GM18873 (cell line): ENCODE measurements at regions not wholly inside any gene's neighbourhood (a gene's known extent, or its start where the extent isn't known, plus 50 kb on each side); places are given as distances from the start of the nearest gene placed in this dataset.

Experiments used
- ATAC-seq: cut with Tn5 transposase; IDR thresholded peaks from one replicate; pipeline ENCODE4 v1.9.1; 2021; ENCODE audit warnings: mild to moderate bottlenecking, moderate library complexity, moderate number of reproducible peaks; ENCODE audit not compliant: unreplicated experiment, low FRiP score

DNA sequence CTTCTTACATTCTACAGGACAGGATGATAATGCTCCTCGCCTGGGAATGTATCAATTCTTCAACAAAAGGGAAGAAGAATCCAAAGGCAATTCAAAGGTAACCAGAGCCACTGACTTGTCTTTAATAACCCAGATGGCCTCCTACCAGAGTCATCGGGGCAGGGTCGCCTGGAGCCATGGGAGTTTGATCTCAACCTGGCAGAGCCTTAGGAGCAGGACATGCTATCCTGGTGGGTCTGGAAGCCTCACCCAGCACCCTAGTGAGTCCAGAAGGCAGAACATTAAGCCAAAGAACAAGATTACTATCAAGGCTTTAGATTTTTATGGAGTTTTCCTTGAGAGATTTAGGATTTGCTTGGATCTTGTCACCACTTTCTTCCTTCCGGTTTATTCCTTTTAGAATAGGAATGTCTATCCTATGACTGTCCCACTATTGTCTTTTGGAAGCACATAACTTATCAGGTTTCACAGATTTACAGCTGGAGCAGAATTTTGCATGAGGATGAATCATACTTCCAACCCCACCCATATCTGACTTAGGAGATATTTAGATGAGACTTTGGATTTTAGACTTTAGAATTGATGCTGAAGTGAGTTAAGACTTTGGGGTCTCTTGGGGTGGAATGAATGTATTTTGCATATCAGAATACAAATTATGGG, 330.3 kb upstream of the GOLIM4 start:
- ATAC-seq: no peak

DNA sequence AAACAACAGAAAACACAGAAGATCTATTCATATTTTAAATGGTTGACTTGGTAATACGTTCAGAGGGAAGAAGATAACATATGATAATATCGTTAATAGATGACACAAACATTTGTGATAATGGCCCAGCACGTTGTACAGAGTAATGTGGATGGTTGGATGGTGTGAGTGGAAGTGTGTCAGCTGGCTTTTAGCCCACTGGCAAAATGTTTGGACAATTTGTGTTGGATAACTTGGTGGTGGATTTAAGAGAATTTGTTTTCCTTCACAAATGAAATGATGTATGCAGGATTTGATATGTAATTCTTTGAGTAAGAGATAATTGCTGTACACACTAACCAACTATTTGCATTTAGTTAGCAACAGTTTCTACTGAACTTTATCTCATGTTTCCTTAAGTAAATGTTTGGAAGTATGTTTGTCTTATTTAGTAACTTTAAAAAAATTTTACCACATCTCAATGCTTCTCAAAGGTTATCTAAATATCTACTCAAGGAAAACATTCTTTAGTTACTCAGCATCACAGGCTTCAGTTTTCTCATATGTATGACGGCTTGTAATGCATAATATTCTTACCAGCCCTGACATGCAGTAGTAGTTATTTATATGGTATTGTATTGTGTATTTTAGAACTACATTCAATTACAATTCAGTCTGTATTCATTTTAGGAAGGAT, 328.5 kb upstream of the GOLIM4 start:
- no peak for ATAC-seq

- ATAC-seq: no peak
Observed at GRCh38 chr3:168422843-168423242, 327.1 kb upstream of the GOLIM4 start.

DNA sequence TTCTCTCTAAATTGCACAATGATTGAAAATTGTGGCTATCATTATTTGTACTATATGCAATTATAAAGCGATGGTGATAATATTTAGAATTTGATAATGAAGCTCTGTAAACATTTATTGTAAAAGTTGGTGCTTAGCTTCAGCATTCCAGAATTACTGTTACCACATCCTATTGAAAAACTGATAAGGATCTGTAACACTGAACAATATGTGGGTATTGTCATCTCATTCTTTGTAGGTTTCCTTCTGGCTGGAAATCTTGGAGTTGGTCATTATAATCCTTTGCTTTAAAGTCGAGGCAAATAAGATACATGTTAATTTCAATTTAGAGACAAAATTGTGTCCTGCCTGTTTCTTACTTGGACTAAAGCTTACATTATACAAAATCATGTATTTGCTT, 323.4 kb upstream of the GOLIM4 start:
- no peak for ATAC-seq

DNA sequence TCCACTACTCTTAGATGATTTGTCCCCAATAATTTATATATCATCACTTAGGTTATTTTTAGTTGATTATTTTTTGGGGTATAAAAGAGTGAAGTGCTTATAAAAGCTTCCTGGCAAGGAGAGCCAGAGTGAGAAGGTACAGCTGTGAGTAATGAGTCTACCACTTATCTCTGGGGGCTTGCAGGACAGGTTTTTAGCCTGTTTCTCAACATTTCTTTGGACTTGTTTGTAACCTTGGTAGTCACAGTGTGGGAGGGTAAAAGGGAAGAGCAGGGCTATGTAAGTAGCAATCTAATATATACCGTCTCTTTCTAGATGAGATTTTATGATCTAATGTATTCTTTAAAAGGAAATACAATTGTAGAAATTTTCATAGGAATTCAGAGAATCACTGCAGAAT, 321.3 kb upstream of the GOLIM4 start:
- ATAC-seq: no peak

DNA sequence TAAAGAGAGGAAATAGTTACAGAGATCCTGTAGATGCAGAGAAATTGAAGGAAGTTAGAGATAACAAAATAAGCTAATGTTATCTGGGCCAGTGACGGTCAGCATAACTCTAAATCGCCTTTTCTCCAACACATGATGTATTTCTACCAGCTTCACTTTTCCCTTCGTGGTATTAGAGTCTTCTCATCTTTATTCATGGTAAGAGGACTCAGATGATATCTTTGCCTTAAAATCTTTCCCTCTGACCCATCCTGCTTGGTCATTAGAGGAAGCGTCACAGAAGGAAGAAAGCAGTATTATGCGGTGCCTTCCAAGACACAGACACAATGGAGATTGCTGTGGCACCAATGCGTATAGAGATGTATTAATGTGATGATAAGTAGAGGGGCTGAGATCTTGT, 320.7 kb upstream of the GOLIM4 start:
- no peak for ATAC-seq

DNA sequence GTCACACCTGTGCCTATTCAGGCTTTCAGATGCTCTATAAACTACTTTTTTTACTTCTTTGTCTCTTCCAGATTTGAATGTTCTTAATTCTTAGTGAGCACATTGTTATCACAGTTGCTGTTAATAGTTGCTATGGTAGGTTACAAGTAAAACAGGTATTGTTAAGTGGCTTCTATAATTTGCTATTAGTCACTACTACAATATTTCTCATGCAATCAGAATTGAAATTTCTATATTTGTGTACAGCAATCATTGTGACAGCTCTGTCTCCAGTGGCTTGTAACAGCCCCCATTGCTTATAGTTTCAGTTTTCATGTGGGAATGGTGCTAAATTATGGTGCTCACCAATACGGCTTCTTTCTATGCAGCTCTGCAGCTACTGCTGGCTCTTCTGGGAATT, 318.4 kb upstream of the GOLIM4 start:
- no peak for ATAC-seq

- no peak for ATAC-seq
Observed at GRCh38 chr3:168407381-168407780, 311.7 kb upstream of the GOLIM4 start.

GRCh38 chr3:168405288-168405687, 309.6 kb upstream of the GOLIM4 start:
- ATAC-seq: no peak

- no peak for ATAC-seq
Observed at GRCh38 chr3:168398371-168399025, 302.8 kb upstream of the GOLIM4 start.

DNA sequence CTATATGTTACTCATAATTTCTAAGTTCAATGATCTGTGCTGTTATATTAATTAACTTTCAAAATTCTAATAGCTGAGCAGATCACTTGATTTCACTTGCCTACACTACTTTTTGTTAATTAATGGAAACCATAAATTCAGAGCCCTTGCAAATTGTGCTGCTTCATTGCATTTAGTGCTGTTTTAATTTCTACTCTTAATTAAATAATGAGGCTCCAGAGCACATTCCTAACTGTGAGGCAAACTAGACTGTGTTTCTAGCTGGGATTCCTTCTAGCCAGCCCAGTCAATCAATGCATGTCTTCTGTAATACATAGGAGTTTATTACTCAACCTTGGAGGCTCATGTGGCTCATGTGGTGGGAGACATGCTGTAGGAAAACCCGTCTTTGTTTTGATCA, 301.1 kb upstream of the GOLIM4 start:
- ATAC-seq: no peak

DNA sequence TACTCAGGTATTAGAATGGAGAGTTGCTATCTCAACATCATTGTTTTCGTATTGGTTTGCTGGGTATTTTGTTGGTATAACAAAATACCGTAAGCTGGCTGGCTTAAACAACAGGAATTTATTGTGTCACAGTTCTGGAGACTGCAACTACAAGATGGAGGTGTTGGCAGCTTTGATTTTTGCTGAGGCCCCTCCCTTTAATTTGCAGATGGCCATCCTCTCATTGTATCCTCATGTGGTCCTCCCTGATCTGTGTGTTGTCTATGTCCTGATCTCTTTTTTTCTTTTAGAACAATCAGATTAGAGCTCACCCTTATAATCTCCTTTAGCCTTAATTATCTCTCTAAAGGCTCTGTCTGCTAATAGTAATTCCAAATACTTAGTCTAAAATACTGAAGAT, 299.8 kb upstream of the GOLIM4 start:
- no peak for ATAC-seq

- ATAC-seq: no peak
Observed at GRCh38 chr3:168394439-168394838, 298.7 kb upstream of the GOLIM4 start.

GRCh38 chr3:168386301-168386700, 290.6 kb upstream of the GOLIM4 start:
- no peak for ATAC-seq

GRCh38 chr3:168384990-168385389, 289.3 kb upstream of the GOLIM4 start:
- no peak for ATAC-seq

DNA sequence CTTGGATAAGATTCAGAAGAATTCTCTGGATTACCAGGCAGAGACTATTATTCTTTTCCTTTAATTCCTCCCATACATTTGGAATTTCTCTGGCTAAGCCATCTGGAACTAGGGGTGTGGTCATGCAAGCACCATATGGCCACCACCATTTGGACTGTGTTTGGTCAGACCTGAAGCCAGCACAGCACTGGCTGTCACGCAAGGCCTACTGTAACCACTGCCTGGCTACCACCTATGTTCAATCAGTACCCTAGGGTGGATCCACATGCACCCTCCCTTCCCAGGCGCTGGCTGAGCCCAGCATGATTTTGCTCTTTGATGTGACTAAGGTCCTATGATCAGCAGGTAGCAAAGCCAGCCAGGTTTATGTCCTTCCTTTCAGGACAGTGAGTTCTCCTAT, 287.8 kb upstream of the GOLIM4 start:
- ATAC-seq: no peak

DNA sequence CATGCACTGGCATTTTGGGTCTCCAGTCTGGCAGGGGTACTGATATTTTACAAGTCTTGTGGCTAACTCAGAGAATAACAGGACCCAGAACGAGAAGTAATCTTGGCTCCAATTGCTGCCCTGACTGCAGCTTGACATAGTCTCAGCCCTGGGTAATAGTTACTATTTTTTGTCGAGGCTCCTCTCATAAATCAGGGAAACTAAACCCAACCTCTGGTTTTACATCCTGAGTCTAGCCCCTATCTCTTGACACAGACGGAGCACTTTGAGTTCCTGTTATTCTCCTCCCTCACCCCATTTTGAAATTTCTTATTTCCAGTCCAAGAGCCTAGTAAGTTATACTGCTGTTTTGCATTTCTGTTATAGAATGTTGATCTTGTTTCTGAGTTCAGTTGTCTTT, 276.1 kb upstream of the GOLIM4 start:
- no peak for ATAC-seq

DNA sequence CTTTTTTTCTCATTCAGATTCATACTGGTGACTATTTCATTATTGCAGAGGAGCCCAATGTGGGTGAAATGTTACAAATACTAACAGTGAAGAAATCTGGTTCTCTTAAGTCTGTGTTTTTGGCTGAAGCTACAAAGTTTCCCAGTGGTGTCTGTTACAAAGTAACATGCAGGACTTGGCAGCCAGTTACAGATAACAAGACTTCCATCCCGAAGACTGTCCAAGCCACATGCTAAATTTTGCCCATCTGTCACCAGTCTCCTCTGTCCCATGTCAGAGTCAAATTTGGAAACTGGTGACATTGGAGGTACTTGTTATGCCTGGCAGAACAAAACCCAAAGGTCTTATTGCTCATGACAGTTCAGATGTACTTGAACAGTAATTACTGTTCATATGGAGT, 269.2 kb upstream of the GOLIM4 start:
- ATAC-seq: no peak

DNA sequence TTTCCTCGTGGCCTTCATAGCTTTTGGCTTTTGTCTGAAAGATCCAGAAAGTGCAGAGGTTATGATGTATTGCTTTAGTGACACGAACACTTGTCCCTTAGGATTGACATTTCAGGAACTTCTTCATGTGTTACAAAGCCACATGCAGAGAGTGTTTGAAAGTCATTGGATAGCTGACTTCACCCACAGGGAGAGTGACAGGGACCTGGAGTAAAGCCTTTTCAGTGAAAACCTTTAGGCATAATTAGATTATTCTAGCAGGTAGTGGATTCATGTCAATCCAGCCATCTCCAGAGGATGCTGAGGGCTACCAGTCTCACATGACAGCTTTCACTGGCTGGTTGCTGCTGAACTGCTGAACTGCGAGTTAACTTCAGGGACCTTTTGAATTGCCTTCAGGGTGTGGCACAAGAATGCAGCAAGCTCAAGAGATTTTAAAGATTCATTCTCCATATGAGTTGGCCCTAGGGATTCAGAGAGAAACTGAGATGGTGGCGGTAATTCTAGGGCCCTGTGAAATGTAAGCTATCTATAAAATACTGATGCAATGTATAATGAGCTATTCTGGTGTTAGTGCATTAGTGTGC, 267.0 kb upstream of the GOLIM4 start:
- ATAC-seq: no peak

- ATAC-seq: no peak
Observed at GRCh38 chr3:168362156-168362555, 266.4 kb upstream of the GOLIM4 start.

DNA sequence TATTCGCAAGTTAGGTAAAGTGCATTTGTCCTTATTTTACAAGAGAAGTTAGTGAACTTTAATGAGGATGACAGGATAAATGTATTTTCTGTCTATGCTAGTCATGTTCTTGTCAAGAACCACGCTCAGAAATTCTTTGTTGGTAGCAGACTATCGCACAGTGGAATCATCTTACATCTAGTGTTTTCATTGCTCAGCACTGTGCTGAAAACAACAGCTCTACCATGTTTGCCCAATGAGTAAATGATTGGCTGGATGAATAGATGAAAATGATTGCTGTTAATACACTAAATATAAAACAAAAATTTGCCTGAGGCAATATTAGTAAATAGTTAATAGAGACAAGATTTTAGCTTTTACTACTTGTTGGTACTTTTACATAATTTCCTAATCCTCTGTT, 265.3 kb upstream of the GOLIM4 start:
- ATAC-seq: no peak
